ENCODE measurements at regions not wholly inside any gene's neighbourhood (a gene's known extent, or its start where the extent isn't known, plus 50 kb on each side); places are given as distances from the start of the nearest gene placed in this dataset.
A peak's percentile ranks its signal among the peaks of the same experiment; 100 is the strongest.

GRCh38 chr15:81596159-81596865, 222.3 kb upstream of the TMC3 start:
- WGBS (ENCODE audit: insufficient coverage, low coverage, low lambda C conversion rate, missing lambda C conversion rate), result 62% methylated on average over 6 of the region's 6 CpGs
- ATAC-seq, result no peak
- TF ChIP-seq POLR2A (IDR thresholded peaks at IDR 0.05) (no peak), CTCF (IDR thresholded peaks at IDR 0.05) (no peak)

GRCh38 chr15:81595752-81596151, 221.7 kb upstream of the TMC3 start:
- Histone ChIP-seq H3K27ac (no peak overlapping the region), H3K4me3 (no peak overlapping the region), H3K36me3 (no peaks in the 10 kb centered on the region), H3K27me3 (no peaks in the 10 kb centered on the region), H3K4me1 (no peaks in the 10 kb centered on the region), H3K9me3 (no peaks in the 10 kb centered on the region)
- intact Hi-C loops (cut with DNase I), result no loop called here
- no peak for DNase-seq
- TF ChIP-seq CTCF (IDR thresholded peaks at IDR 0.05) (no peak), POLR2A (IDR thresholded peaks at IDR 0.05) (no peak)
- 75% methylated on average over 1 of the region's 1 CpG for WGBS (ENCODE audit: insufficient coverage, low coverage, low lambda C conversion rate, missing lambda C conversion rate)
- no peak for ATAC-seq

More at GRCh38 chr15:81596159-81596865, 222.3 kb upstream of the TMC3 start:
- H3K27ac ChIP-seq, result no peak overlapping the region
- intact Hi-C loops (cut with DNase I), result no loop called here
- no peaks in the 10 kb centered on the region for H3K27me3 ChIP-seq
- no peak overlapping the region for H3K4me3 ChIP-seq
- peaks cover 0 to 4% (median 0%) of the 10 kb centered on the region in 4 donors for H3K9me3 ChIP-seq
- no peaks in the 10 kb centered on the region for H3K36me3 ChIP-seq
- H3K4me1 ChIP-seq, result no peaks in the 10 kb centered on the region
- DNase-seq, result no peak

GRCh38 chr15:81589671-81590070, 215.7 kb upstream of the TMC3 start:
- no peaks in the 10 kb centered on the region for H3K27me3 ChIP-seq
- TF ChIP-seq POLR2A (IDR thresholded peaks at IDR 0.05) (no peak), CTCF (IDR thresholded peaks at IDR 0.05) (no peak)
- H3K9me3 ChIP-seq, result no peaks in the 10 kb centered on the region
- no peak for DNase-seq
- no peaks in the 10 kb centered on the region for H3K36me3 ChIP-seq
- WGBS (ENCODE audit: insufficient coverage, low coverage, low lambda C conversion rate, missing lambda C conversion rate), result 95% methylated on average over 4 of the region's 4 CpGs
- no peak overlapping the region for H3K4me3 ChIP-seq
- H3K4me1 ChIP-seq, result no peaks in the 10 kb centered on the region
- intact Hi-C loops (cut with DNase I), result no loop called here
- no peak overlapping the region for H3K27ac ChIP-seq
- no peak for ATAC-seq

GRCh38 chr15:81575436-81576123, 201.6 kb upstream of the TMC3 start:
- 26% methylated on average over 7 of the region's 7 CpGs for WGBS (ENCODE audit: insufficient coverage, low coverage, low lambda C conversion rate, missing lambda C conversion rate)
- intact Hi-C loops (cut with DNase I), result no loop called here

More at GRCh38 chr15:81575436-81576123, 201.6 kb upstream of the TMC3 start:
- TF ChIP-seq POLR2A (IDR thresholded peaks at IDR 0.05) (no peak), CTCF (IDR thresholded peaks at IDR 0.05) (no peak)
- no peaks in the 10 kb centered on the region for H3K9me3 ChIP-seq
- no peaks in the 10 kb centered on the region for H3K36me3 ChIP-seq
- no peaks in the 10 kb centered on the region for H3K27me3 ChIP-seq
- H3K27ac ChIP-seq, result no peak overlapping the region
- peaks cover 0 to 12% (median 0%) of the 10 kb centered on the region in 4 donors for H3K4me1 ChIP-seq
- peak; percentile 29 to 80 (median 66) for DNase-seq
- no peak overlapping the region for H3K4me3 ChIP-seq
- ATAC-seq, result peak; percentile 64 to 83 (median 76)

Measured in right lobe of liver (tissue), 6 donors.